D721Med (cell line): ENCODE measurements at regions not wholly inside any gene's neighbourhood (a gene's known extent, or its start where the extent isn't known, plus 50 kb on each side); places are given as distances from the start of the nearest gene placed in this dataset.

Experiments
- DNase-seq: peaks from one replicate; pipeline ENCODE4 v3.0.0; 2011; ENCODE audit warnings: low spot score; ENCODE audit not compliant: insufficient read length
- FAIRE-seq: peaks from 2 replicates; lab custom pipeline; 2011; peaks lifted over from hg19 to GRCh38; lab: Jason Lieb, UNC
- CTCF ChIP-seq: IDR thresholded peaks from 2 replicates; pipeline ENCODE4 v1.5.1; 2012; ENCODE audit warnings: mild to moderate bottlenecking, control low read depth; ENCODE audit not compliant: insufficient read depth; ENCODE audit errors: missing control alignments

DNA sequence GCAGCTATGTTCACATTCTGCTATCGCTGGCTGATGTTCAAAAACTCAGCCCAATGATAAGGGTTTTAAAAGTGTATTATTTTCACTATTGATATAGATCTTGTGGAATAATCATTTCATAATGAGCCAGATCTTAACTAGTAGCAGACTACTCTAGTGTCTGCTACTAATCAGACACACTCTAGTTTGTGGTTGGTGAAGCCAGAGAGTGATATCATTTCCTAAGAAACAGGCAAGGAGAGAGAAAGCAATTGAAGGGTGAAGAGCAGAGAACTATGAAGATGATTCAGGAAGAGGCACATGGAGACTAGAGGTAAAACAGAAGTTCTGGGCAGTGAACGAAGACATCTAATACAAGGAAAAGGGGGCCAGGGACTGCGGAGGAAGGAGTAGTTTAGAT, 58.2 kb upstream of the BET1 start:
- DNase-seq (no peak), FAIRE-seq (no peak)
- TF ChIP-seq CTCF = no peak

GRCh38 chr7:94064541-94065191, 60.5 kb upstream of the BET1 start:
- TF ChIP-seq CTCF = no peak
- FAIRE-seq = no peak

DNA sequence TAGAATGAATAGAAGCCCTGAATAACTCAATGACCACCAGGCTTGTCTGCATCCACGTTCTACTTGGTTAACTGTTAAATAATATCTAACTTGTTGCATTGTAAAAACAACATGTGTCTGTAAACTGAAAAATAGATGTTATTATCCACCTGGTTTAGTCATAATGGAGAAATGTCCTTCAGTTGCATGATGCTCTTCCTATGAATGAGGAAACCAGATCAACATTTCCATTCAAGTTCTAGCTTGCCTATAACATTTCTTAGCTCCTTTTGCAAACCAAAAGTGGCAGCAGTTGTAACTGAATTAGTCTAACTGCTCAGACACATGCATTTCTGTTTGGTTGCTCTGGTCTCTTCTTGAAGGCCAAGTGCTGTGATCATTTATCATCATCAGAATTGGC, 62.9 kb upstream of the BET1 start:
- TF ChIP-seq CTCF = no peak
- DNase-seq = no peak
- no peak for FAIRE-seq

More at GRCh38 chr7:94064541-94065191, 60.5 kb upstream of the BET1 start:
- DNase-seq = no peak

DNA sequence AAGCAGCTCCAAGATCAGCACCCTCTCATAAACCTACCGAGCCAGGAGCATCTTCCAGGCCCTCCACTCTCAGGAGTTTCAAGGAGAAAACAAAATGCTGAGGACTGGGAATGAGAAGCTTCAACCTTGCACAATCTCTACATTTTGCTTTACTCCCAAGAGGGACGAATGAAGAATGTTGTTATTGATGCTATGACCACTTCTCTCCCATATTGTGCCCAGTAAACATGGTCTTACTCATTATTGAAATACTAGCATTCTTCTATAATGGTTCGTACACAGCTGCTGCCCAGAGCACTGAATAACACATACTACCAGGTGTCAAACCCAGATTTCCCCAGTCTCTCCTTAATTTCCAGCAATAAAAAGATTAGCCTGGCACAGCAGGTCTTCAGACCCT, 63.4 kb upstream of the BET1 start:
- no peak for DNase-seq
- no peak for FAIRE-seq

DNA sequence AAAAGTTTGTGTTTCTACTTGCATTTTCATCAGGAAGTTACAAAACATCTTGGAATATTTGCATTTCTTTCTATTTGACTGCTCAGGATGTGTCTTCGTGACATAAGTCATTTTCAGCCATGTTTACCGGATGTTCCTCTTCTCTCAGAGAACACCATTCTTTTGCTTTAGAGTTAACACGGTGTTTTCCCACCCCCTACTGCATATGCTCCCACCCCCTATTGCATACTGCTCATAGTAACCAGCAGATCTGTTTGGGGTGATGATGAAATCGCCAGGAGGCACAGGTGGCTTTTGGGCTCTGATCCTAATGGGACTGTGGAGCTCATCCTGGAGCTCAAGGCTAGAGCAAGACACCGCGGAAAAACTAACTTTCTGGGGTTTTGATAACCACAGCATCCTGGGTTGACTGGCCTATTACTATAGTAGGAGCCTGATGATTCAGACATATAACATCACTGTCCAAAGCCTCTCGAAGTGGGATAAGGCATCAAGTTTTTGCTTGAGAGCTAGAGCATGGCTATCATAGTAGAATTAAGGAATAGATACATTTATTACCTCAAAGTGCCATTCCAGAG, 65.1 kb upstream of the BET1 start:
- FAIRE-seq (no peak), DNase-seq (no peak)
- TF ChIP-seq CTCF = no peak

More for the DNA sequence above, 63.4 kb upstream of the BET1 start:
- TF ChIP-seq CTCF = no peak

- DNase-seq = no peak
- no peak for FAIRE-seq
- no peak for TF ChIP-seq CTCF
These were observed 76.4 kb upstream of the BET1 start for GRCh38 chr7:94080551-94080950.

DNA sequence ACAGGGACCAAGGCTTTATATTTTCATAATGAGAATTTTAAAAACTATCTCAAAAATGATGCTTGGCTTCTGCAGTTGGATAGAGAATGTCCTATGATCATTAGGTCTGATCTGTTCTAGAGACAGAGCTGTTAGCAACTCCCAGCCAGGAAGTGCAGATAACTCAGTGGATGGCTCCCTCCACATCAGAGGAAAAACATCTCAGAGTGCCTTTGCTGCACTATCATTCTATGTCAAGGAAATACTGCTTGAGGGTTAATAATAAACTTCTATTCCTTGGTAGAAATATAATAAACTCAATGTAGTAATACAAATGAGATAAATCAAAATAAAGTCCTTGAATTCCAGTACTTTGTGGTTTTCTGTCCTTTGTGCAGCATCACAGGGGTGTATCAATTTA, 78.0 kb upstream of the BET1 start:
- no peak for DNase-seq
- FAIRE-seq = no peak
- TF ChIP-seq CTCF = no peak
